HK-2 (cell line): ENCODE measurements at regions not wholly inside any gene's neighbourhood (a gene's known extent, or its start where the extent isn't known, plus 50 kb on each side); places are given as distances from the start of the nearest gene placed in this dataset.
"Not testable (repeated sequence)": the region's sequence is repeated elsewhere in the genome, so short reads cannot be mapped to it uniquely, and the experiment has no call there.

Source experiments
- DNase-seq: peaks from one replicate; pipeline ENCODE4 v3.0.0-alpha.2; 2018; ENCODE audit not compliant: unreplicated experiment

GRCh38 chr7:13198036-13198435, 510.6 kb downstream of the ARL4A start:
- DNase-seq = no peak

GRCh38 chr7:13198727-13199126, 511.3 kb downstream of the ARL4A start:
- DNase-seq = no peak

- DNase-seq = no peak
Observed at GRCh38 chr7:13201628-13202027, 514.2 kb downstream of the ARL4A start.

- DNase-seq = no peak
Observed at GRCh38 chr7:13217768-13218167, 530.3 kb downstream of the ARL4A start.

GRCh38 chr7:13225068-13225467, 537.6 kb downstream of the ARL4A start:
- no peak for DNase-seq

- DNase-seq = no peak
Observed at GRCh38 chr7:13226385-13226784, 539.0 kb downstream of the ARL4A start.

- no peak for DNase-seq
Observed at GRCh38 chr7:13231216-13231615, 543.8 kb downstream of the ARL4A start.

GRCh38 chr7:13235436-13235835, 548.0 kb downstream of the ARL4A start:
- no peak for DNase-seq

GRCh38 chr7:13236026-13236425, 548.6 kb downstream of the ARL4A start:
- no peak for DNase-seq

GRCh38 chr7:13240349-13240748, 552.9 kb downstream of the ARL4A start:
- DNase-seq = peak; percentile 48

- no peak for DNase-seq
Observed at GRCh38 chr7:13241416-13241815, 554.0 kb downstream of the ARL4A start.

GRCh38 chr7:13257661-13258060, 570.2 kb downstream of the ARL4A start:
- no peak for DNase-seq

- DNase-seq = no peak
Observed at GRCh38 chr7:13258386-13258785, 571.0 kb downstream of the ARL4A start.

- no peak for DNase-seq
Observed at GRCh38 chr7:13259930-13260329, 572.5 kb downstream of the ARL4A start.

- DNase-seq = no peak
Observed at GRCh38 chr7:13262929-13263530, 575.6 kb downstream of the ARL4A start.

- no peak for DNase-seq
Observed at GRCh38 chr7:13265271-13265670, 577.8 kb downstream of the ARL4A start.

- DNase-seq = not testable (repeated sequence)
Observed at GRCh38 chr7:13274205-13274604, 586.8 kb downstream of the ARL4A start.

GRCh38 chr7:13276977-13277376, 589.5 kb downstream of the ARL4A start:
- DNase-seq = no peak

- DNase-seq = no peak
Observed at GRCh38 chr7:13278020-13278419, 590.6 kb downstream of the ARL4A start.

- no peak for DNase-seq
Observed at GRCh38 chr7:13279854-13280435, 592.5 kb downstream of the ARL4A start.

- DNase-seq = no peak
Observed at GRCh38 chr7:13282377-13282980, 595.0 kb downstream of the ARL4A start.

GRCh38 chr7:13286916-13287315, 599.5 kb downstream of the ARL4A start:
- no peak for DNase-seq

- no peak for DNase-seq
Observed at GRCh38 chr7:13288516-13288915, 601.1 kb downstream of the ARL4A start.

GRCh38 chr7:13290975-13291374, 603.5 kb downstream of the ARL4A start:
- DNase-seq = no peak
